Ishikawa (cell line): ENCODE measurements at regions not wholly inside any gene's neighbourhood (a gene's known extent, or its start where the extent isn't known, plus 50 kb on each side); places are given as distances from the start of the nearest gene placed in this dataset.

Experiments used
- CEBPB ChIP-seq: IDR thresholded peaks from 2 replicates; pipeline ENCODE4 v1.6.1; 2012
- CREB1 ChIP-seq: IDR thresholded peaks from 2 replicates; pipeline ENCODE4 v1.6.1; 2012; ENCODE audit warnings: low read depth
- EGR1 ChIP-seq: IDR thresholded peaks from 2 replicates; pipeline ENCODE4 v1.6.1; 2012
- EP300 ChIP-seq: IDR thresholded peaks from 2 replicates; pipeline ENCODE4 v1.6.1; 2012; ENCODE audit warnings: borderline replicate concordance
- FOXM1 ChIP-seq: IDR thresholded peaks from 2 replicates; pipeline ENCODE4 v1.6.1; 2012; ENCODE audit warnings: low read depth, borderline replicate concordance
- NFIC ChIP-seq: IDR thresholded peaks from 2 replicates; pipeline ENCODE4 v1.6.1; 2012
- RAD21 ChIP-seq: IDR thresholded peaks from 2 replicates; pipeline ENCODE4 v1.6.1; 2012; ENCODE audit warnings: low read depth
- TAF1 ChIP-seq: IDR thresholded peaks from 2 replicates; pipeline ENCODE4 v1.6.1; 2012; ENCODE audit warnings: low read depth, mild to moderate bottlenecking
- TCF12 ChIP-seq: IDR thresholded peaks from 2 replicates; pipeline ENCODE4 v1.6.1; 2012; ENCODE audit warnings: low read depth
- TEAD4 ChIP-seq: IDR thresholded peaks from 2 replicates; pipeline ENCODE4 v1.6.1; 2012
- YY1 ChIP-seq: IDR thresholded peaks from 2 replicates; pipeline ENCODE4 v1.6.1; 2012; ENCODE audit warnings: low read depth
- ZBTB7A ChIP-seq: IDR thresholded peaks from 2 replicates; pipeline ENCODE4 v1.6.1; 2012; ENCODE audit warnings: low read depth
- TF ChIP-seq, protein P1 (sequence below): IDR thresholded peaks from 2 replicates; pipeline ENCODE4 v1.6.1; 2012; ENCODE audit warnings: low read depth, mild to moderate bottlenecking
- TF ChIP-seq, protein P2 (sequence below): IDR thresholded peaks from 2 replicates; pipeline ENCODE4 v1.6.1; 2012
- TF ChIP-seq, protein P3 (sequence below): IDR thresholded peaks from 2 replicates; pipeline ENCODE4 v1.6.1; 2012

DNA sequence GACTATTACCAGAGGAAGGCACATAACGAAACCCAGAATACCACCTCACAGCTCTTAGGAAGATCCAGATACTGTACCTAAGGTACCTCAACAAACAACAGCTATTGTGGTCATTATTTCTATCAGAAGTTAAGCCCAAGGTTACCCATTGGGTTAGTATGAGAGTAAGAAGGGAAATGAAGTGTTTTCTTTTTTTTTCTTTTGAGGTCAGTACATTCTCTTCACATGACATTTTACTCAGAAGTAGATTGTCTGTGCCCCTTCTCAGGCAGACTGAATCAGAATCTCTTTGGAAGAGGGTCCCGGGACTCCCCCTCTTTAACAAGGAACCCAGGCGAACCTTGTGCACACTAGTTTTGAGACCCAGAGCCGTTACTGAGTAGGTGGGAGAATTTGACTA, 233.7 kb upstream of the CXCR4 start:
- TF ChIP-seq, protein P1, sequence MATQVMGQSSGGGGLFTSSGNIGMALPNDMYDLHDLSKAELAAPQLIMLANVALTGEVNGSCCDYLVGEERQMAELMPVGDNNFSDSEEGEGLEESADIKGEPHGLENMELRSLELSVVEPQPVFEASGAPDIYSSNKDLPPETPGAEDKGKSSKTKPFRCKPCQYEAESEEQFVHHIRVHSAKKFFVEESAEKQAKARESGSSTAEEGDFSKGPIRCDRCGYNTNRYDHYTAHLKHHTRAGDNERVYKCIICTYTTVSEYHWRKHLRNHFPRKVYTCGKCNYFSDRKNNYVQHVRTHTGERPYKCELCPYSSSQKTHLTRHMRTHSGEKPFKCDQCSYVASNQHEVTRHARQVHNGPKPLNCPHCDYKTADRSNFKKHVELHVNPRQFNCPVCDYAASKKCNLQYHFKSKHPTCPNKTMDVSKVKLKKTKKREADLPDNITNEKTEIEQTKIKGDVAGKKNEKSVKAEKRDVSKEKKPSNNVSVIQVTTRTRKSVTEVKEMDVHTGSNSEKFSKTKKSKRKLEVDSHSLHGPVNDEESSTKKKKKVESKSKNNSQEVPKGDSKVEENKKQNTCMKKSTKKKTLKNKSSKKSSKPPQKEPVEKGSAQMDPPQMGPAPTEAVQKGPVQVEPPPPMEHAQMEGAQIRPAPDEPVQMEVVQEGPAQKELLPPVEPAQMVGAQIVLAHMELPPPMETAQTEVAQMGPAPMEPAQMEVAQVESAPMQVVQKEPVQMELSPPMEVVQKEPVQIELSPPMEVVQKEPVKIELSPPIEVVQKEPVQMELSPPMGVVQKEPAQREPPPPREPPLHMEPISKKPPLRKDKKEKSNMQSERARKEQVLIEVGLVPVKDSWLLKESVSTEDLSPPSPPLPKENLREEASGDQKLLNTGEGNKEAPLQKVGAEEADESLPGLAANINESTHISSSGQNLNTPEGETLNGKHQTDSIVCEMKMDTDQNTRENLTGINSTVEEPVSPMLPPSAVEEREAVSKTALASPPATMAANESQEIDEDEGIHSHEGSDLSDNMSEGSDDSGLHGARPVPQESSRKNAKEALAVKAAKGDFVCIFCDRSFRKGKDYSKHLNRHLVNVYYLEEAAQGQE = no peak
- TF ChIP-seq, protein P2, sequence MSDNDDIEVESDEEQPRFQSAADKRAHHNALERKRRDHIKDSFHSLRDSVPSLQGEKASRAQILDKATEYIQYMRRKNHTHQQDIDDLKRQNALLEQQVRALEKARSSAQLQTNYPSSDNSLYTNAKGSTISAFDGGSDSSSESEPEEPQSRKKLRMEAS = no peak
- TF ChIP-seq TAF1 (no peak), ZBTB7A (no peak), CREB1 (no peak)

DNA sequence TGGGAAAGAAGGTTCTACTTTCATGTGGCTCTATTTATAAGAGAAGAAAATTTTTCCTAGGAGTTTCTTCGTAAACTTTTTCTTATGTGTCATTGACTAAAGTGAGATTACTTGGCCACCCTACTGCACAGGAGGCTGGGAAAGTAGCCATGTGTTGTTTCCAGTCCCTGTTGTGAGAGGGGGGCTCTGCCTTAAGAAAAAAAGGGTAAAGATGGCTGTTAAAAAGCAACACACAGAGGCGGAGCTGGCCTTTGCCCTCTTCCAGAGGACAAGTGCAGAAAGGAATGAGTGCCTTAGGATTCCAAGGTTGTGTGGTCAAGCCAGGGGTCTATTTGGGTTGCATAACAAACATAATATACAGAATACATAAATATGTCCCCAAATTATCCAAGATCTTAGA, 230.0 kb upstream of the CXCR4 start:
- TF ChIP-seq, protein P3, sequence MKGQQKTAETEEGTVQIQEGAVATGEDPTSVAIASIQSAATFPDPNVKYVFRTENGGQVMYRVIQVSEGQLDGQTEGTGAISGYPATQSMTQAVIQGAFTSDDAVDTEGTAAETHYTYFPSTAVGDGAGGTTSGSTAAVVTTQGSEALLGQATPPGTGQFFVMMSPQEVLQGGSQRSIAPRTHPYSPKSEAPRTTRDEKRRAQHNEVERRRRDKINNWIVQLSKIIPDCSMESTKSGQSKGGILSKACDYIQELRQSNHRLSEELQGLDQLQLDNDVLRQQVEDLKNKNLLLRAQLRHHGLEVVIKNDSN = no peak
- TF ChIP-seq EGR1 (no peak), TCF12 (no peak), TAF1 (no peak), CEBPB (no peak), YY1 (no peak), FOXM1 (no peak), CREB1 (no peak)

DNA sequence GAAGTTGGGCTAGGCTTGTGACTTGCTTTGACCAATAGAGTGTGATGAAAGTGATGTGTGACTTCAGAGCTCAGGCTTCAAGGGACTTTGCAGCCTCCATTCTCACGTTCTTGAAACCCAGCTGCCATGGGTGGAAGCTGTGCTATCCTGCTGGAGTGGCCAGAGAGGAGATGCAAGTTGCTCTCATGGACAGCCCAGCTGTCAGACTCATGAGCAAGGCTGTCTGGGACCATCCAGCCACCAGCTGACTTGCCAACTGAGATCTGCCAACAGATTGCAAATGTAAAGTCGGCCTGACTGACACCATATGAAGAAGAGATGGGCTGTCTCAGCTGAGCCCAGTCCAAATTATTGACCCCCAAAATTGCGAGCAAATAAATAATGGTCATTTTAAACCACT, 226.4 kb upstream of the CXCR4 start:
- TF ChIP-seq EP300 = no peak
- no peak for TF ChIP-seq TEAD4
- no peak for TF ChIP-seq NFIC

DNA sequence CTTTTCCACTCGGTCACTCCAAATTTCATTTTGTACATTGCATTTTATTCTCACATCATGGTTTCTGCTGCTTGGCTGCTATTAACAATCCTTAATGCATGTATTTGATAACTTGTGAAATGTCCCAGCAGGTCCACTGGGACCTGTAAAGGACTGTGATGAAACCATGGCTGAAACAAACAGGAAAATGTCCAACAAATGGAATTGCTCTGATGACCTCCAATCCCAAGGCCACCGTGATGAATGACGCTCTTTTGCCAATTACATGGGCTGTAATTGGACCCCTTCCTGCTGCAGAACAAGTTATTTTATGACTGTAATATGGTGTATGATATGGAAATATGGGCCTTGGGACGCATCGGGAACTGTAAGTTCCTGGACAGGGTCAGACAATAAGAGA, 224.2 kb upstream of the CXCR4 start:
- no peak for TF ChIP-seq YY1
- TF ChIP-seq, protein P3 = no peak

DNA sequence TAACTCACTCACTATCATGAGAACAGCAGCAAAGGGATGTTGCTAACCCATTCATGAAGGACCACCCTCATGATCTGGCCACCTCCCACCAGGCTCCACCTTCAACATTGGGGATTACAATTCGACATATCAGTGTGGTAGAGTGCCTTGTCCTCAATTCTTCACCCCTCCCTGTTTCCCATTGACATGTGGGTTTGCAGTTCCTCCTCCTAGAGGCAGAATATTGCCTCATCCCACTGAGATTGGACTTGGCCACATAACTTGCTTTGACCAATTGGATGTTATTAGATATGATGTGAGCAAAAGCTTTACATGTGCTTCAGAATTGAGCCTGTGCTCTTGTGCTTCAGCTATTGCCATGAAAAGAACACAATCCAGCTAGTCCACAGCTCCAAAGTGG, 217.0 kb upstream of the CXCR4 start:
- TF ChIP-seq, protein P1 = no peak
- no peak for TF ChIP-seq RAD21
- no peak for TF ChIP-seq CEBPB
- no peak for TF ChIP-seq TEAD4
- TF ChIP-seq ZBTB7A = no peak
- no peak for TF ChIP-seq FOXM1
- TF ChIP-seq, protein P3 = no peak
- TF ChIP-seq EGR1 = no peak
- no peak for TF ChIP-seq NFIC
- no peak for TF ChIP-seq YY1
- no peak for TF ChIP-seq TAF1
- TF ChIP-seq EP300 = no peak
- TF ChIP-seq TCF12 = no peak
- no peak for TF ChIP-seq CREB1
- TF ChIP-seq, protein P2 = no peak

DNA sequence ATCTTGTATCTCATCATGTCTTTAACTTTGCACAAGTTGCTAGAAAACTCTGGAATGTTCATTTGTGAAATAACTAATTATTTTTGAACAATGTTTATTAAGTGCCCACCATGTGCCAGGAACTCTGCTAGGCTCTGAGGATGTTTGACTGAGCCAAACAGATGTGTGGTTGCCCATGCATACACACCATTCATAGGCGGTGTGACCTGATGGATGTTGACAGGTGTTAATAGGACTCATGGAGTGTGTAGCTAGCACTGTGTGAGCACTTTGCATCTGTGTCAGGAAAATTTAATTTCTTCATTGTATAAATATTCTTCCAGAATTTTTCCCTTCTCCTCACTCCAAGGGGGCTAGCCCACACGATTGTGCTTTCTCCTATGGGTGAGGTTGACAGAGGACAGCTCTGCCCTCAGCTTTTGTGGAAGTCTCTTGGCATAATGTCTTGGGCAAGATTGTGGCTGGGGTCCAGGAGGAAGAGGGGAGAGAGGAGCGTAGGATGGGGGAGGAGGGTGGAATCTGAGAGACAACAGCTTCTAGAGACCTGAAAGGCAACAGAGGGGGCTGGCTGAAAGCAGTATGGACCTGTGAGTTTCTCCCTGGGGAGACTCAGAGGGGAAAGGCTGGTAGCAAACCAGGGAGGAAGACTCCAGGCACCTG, 214.6 kb upstream of the CXCR4 start:
- TF ChIP-seq, protein P1 = no peak
- TF ChIP-seq TAF1 = no peak
